GM21717 (cell line): ENCODE measurements at regions not wholly inside any gene's neighbourhood (a gene's known extent, or its start where the extent isn't known, plus 50 kb on each side); places are given as distances from the start of the nearest gene placed in this dataset.
"Not testable (repeated sequence)": the region's sequence is repeated elsewhere in the genome, so short reads cannot be mapped to it uniquely, and the experiment has no call there.

Source experiments
- ATAC-seq: cut with Tn5 transposase; IDR thresholded peaks from one replicate; pipeline ENCODE4 v1.9.1; 2021; ENCODE audit warnings: mild to moderate bottlenecking, moderate library complexity; ENCODE audit not compliant: unreplicated experiment

DNA sequence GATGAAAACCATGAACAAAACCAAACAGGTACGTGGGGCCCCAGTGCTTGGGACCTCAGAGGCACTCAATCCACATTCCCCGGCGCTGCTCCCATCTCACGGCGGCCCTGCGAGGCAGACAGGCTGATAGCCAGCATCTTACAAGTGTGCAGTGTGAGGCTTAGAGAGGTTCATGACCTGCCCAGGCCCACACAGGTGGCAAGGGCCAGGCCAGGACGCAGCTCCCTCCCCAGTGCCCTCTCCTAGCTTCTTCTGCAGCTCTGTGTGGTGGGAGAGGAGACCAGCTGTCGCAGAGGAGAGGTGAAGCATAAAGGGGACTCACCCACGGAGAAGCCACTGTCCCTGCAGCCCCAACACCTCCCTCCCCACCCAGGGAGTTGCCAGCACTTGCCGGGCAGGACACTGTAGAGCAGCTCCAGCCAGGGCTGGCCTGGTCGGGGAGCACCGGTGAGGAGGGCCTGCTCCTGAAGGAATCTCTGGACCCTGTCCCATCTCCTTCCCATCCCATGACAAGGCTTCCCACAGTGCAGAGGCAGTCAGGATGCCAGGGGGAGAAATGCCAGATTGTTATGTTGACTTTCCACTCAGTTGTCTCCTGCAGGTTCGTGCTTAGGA, 92.4 kb upstream of the TMEM45B start:
- ATAC-seq, result no peak

DNA sequence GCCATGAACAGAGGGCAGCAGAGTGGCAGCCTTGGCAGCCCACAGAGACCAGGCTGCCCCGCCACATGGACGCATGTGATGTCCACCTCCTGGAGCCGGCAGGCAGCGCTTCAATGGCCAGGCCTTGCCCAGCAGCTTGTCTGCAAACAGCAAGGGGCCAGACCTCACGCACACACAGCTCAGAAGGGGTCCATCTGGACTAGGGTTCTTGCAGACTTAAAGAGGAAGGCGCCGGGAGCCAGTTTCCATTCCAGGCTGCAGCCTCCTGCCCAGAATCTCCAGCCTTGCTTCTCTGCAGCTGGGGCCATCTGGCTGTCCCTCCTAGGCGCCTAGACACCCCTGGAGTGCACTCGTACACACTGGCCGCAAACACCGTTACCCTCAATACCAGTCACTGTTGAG, 91.9 kb upstream of the TMEM45B start:
- no peak for ATAC-seq

DNA sequence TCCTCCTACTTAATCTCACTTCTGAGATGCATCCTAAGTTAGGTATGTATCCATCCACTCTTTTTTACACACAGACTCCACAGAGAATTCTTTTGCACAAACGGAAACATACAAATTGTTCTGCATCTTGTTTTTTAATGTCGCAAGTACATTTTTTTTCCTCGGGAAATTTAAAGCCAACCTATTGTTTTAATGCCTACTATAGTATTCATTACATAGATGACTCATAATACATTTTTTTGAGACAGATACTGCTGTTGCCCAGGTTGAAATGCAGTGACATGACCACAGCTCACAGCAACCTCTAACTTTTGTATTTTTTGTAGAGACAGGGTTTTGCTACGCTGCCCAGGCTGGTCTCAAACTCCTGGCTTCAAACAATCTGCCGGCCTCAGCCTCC, 90.8 kb upstream of the TMEM45B start:
- ATAC-seq, result no peak

DNA sequence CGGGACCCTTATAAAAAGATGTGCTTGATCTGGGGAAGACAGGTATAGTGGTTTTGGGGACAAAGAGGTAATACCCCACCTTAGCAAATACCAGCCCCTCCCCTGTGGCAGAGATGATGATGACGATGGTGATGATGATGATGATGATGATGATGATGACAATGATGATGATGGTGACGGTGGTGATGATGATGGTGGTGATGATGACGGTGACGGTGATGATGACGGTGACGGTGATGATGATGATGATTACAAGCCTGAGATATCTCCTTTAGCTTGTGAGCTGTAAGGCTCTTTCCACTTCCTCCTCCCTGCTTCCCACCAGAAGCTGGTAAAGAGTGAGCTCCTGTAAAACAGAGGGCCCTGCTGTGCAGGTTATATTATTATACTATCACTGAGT, 89.5 kb upstream of the TMEM45B start:
- ATAC-seq, result no peak

DNA sequence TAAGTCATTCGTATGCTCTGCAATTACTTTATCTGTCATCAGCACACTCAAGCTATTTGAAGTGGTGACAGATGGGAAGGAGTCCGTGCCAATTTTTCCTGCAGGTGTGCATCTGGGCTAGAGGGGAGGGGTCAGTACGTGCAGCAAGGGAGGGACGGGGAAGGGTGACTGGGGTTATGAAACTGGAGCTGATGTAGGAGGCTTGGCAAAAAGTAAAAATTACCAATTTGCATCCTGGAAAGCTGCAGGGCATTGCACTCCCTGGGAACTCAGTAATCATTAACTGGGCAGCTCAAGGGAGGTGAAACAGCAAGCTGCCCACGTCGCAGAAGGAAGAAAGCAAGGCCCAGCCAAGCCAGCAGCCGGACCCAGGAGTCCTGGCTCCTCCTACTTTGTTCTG, 87.1 kb upstream of the TMEM45B start:
- no peak for ATAC-seq

DNA sequence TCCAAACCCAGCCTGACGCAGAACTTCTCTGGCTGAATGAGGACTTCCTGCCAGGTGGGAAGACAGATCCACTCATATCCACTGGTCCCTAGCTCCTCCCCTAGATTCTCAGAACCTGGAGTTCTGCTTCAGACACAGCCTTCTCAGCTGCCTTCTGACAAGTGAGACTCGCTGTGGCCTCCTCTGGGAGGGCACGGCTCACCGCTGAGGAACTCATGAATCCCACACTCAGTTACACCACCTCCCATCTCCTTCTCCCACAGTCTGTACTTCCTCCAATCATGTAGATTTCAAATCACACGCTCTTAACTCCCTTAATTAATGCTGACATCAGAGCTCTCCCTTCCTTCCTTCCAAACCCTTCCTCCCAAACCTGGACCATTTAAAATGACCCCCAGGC, 86.4 kb upstream of the TMEM45B start:
- ATAC-seq, result no peak

DNA sequence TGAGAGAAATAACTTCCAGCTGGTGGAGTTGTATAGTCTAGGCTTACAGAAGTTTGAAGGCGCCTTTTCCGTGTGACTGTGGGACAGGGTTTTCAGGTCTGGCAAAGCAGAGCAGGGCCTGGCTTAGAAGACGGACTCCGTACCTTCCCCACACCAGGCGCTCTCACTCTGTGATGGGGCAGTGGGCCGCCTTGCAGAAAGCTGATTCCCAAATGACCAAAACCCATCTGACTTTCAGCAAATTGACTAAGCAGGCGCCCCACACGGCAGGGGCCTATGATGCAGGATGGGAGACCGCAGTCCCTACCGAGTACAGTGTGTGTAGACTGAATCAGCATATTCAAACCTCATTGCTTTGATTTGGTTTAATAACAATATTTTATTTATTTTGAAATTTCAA, 85.8 kb upstream of the TMEM45B start:
- no peak for ATAC-seq

DNA sequence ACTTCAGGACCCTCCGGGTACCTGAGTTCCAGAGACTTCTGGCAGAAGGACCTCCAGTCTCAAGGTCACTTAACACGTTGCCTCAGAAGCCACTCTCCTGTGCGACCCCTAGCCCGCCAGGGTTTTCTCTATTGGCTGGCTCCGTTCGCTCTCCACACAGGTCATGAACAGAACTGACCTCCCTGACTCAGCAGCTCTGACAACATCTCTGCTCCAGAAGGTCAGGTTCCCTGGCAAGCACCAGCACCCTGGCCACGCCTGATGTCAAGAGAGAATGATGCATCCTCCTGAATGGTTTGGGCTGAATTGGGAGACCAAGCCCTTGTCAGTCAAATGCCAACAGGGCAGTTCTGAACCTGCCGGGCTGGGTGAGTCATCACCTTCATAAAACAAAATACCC, 84.3 kb upstream of the TMEM45B start:
- ATAC-seq, result no peak

DNA sequence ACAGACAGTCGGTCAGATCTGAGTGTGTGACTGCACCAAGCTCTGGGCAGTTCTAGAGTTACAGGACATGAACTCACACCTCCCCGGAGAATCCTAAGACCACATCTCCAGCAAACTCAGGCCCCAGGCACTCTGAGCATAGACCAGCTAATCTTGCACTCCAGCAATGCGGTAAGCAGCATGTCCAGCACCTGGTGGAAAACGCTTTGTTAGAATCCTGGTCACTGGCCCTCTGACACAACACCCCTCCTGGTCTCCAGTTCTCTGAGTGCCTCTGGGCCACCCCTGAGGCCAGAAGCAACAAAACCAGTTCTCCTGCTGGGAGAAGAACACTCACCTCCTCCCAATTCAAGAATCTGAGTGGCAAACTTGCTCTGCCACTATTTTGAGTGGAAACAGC, 82.7 kb upstream of the TMEM45B start:
- ATAC-seq, result no peak

DNA sequence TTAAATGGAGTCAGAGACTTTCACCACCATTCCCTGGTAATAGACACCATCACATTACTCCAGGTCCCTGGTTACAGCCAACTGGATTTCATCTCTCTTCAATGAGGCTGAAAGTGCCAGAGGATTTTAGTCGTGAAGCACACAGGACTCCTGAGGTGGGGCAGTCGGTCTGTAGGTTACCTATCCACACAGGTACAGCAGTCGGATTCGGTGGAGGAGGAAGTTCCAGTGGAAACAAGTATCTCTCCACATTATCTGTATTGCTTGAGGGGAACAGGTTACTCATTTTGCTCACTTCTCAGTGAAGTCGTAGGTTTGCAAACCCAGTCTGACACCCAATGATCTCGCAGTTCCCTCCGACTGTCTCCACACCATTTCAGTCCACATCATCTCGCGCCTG, 82.3 kb upstream of the TMEM45B start:
- no peak for ATAC-seq

DNA sequence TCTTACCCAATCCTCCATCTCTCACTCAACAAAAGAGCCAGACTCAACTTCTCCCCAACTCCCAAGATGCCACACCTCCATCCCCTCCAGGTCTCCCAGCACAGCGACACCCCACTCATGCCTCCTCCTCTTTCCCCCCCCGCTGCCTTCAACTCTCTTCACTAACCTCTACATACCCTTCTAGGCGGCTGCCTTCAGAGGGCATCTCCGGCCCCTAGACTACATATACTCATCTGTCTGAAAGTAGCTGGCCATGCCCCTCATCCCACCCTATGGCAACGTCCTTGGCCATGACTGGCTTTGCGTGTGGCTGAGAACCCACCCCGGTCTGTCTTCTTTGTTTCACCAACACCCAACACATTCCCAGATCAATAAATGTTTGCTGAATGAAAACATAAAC, 81.7 kb upstream of the TMEM45B start:
- no peak for ATAC-seq

DNA sequence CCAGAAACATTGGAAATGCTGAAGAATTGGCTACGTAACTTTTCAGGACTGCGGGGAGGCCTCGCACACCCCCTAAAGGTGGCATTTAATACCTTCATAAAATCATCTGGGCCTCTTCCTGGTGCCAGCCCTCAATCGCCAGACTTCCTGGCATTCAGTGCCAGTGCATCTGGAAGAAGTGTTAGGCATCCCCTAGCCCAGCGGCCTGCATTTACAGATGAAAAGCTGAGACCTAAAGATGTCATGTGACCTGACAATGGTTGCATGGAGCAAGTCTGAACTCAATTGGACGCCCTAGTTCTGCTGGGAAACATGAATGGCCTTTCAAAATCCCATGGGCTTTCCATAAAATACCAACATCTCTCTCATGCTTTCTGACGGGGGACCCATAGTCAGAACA, 81.0 kb upstream of the TMEM45B start:
- ATAC-seq, result no peak

DNA sequence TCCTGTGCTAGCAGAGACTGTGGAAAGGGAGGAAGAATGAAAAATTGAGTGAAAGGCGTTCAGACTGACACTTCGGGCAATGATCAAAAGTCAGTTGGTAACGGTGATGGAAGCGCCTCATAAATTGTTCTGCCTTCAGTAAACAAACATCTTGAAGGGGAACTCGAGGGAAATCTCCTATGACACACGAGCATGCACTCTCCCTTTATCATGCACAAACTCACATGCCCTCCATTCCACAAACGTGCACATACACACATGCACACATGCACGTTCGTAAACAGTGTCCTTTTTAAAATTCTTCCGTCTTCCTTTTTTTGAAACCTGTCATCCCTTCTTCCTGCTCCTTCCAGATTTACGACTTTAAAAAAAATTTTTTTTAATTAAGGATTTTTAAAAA, 77.8 kb upstream of the TMEM45B start:
- no peak for ATAC-seq

DNA sequence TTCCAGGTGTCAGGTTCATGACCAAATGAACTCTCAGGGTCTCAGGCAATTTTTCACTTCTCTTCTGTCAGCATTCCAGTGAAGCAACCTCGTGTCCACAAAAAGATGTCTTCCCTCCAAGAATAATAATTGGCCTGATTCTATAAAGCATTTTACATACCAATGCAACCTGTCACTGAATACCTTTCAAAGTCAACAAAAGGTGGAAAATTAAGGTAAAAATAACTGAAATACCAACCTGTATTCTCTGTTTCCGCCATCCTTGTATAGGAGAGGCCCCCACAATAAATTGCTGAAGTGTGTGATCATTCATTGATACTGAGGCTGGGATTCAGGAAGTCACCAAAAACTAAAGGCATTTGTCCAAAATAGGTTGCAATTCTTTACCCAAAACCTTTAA, 77.4 kb upstream of the TMEM45B start:
- ATAC-seq, result no peak

DNA sequence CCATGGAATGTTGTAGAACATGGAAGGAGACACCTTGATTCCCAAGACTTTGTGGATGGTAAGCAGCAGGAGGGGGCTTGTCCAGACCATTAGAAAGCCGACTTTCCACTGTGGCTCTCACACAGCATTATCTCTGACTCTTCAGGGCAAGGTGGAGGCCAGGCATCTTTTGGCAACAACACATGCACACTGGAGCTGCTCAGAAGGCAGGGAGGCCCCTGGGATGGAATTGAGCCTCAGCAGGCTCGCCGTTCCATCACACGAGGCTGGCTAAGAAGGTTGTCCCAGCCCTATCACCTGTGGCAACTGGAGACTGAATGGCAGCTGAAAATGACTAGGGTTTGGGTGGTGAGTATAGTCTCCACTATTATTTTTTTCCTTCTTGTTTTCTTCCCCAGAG, 76.3 kb upstream of the TMEM45B start:
- no peak for ATAC-seq

DNA sequence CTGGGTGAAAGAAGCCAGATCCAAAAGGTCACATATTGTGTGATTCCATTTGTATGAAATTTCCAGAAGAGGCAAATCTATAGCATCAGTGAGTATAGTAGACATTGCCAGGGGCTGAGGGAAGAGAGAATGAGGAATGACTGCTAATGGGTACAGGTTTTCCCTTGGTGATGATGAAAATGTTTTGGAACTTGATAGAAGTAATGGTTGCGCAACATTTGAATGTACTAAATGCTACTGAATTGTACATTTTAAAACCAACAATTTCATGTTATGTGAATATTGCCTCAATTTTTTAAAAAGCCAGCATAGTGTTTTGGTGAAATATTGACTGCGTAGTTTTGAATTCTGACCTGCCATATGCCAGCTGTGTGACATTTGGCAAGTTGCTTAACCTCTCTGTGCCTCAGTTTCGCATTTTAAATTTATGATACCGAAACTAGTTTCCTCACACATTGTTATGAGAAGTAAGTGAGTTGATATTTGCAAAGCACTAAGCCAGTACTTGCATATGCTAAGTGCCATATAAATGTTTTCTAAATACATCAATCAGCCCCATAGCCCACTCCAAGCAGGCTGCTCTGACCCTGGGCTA, 75.4 kb upstream of the TMEM45B start:
- no peak for ATAC-seq

DNA sequence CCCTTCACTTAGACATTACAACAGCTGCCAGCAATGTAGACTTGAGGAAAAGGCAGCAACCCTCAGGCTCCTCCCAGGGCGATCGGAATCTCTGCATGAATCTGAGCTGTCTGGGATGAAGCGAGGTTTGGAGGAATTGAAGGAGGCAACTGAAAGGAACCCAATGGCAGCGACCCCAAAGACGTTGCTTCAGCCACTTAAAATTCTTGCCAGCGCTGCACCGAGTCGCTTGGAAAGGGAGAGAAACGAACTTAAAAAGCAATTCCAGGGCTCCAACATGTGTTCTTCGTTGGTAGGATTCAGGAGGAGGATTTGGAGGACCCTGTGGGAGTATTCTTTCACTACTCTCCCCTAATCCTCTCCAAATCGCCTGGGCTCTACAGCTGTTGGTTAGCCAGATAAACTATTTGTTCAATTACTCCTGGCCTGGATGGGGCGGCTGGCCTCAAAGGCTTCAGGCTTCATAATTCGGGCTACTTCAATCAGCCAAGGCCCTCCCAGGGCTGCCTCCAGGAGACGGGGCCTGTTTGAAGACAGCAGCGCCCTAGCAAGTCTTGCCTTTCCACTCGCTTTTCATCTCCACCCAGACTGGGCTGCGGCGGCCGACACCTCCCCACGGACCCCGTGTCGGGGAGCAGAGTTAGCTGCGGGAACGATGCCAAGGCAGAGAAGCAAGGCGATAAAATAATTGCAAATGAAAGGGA, 72.4 kb upstream of the TMEM45B start:
- ATAC-seq, result no peak

DNA sequence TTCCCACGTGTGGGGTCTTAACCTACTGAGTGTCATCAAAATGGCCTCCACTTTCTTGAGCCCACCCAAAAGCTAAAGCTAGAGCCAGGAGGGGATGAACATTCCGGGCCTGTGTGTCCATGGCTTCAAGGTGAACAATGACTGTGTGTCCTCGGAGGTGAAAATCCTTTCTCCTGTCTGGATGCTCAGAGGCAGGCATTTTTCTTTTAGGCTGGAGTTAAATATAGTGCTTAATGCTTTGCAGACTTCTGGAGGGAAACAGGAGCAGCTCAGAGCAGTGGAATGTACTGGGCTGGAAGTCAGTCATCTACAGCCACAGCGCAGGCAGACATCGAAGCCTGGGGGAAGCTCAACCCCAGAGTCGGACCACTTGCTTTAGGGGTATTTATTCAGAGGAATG, 68.6 kb upstream of the TMEM45B start:
- no peak for ATAC-seq

DNA sequence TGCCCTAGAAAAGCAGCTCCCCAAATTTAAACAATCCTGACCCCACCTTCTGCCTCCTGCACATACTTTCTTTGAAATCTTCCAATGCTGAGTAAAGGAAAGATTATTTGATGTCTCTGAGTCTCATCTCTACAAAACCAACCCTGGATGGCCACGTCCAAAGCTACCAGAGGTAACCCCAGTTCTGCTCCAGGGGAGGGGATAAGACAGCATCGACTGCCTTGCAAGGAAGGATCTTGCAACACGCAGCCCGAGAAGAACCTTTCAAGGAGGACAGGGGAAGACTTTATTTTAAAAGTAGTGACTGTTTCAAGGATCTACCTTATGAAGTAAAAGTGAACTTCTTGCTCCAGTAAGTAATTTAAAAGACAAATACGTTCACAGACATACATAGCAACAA, 66.5 kb upstream of the TMEM45B start:
- no peak for ATAC-seq

DNA sequence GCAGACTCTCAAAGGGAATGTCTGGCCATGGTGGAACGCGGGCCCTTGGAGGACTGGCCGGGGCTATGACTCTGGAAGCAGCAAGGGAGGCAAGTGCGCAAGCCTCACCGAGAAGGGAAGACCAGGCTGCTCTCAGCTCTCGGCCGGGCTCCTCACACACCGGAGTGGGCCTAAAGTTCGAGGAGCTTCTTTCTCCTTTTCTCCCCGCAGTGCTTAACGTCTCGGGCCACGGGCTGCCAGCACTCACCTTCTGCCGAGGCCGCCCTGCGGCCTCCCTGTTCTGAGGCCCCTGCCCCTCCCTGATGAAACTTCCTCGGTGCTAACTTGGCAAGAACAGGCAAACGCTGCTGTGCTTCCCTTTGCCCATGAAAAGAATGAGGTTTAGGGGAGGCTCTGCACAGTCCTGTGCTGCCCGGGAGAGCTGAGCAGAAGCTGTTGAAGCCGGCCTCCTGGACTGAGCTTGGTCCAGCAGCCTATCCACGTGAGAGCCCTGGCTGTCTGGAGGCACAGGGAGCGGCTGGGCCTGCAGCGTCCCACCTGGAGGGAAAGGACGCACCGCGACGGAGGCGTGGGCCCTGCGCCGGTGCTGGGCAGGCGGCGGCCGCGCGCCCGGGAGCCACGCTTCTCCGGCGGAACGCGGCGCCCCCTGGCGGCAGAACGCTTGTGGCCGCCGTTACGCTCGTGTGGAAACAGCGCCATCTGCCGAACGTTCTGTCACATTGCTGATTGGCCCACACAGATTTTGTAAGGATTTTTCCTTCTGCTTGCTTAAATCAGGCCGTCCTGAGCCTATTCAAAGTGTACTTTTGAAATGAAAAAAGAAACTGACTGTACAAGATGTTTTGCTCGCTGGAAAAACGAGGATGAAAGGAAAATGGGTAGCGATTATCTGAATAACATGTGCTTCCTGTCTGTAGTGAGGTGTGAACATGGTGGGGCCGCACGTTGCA, 65.0 kb upstream of the TMEM45B start:
- peak; percentile 93 for ATAC-seq

DNA sequence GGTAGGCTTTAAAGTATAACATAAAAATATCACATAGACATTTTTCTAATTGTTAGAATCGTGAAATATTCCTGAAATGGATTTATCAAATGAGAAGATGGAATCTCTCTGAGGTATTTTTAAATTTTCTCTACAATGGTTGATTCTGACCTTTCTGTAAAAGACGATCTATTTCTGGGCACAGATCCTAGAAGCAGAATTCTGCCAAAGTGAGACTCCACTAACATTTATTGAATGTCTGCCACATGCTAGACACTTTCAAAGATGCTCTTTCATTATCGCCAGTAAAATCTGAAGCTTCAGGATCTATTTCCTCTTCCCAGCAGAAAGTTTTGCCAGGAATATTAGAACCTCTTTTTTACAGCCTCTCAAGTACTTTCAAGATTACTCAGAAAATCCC, 64.1 kb upstream of the TMEM45B start:
- ATAC-seq, result no peak

DNA sequence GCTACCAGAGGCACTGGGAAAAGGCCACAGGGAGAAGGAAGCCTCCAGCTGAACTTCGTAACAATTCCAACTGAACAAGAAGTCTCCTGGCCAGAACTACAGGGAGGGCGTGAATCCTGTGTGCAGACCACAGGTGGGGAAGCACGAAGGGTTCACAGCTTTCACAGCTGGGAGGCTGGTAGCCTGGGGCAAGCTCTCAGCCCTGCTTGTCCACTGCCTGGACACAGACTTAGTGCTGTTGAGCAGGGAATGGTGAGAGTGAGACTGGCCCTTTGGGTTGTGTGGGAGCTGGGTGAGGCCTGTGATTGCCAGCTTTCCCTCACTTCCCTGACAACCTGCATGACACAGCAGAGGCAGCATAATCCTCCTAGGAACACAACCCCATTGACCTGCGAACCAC, 52.1 kb upstream of the TMEM45B start:
- not testable (repeated sequence) for ATAC-seq
